ENCODE measurements at regions not wholly inside any gene's neighbourhood (a gene's known extent, or its start where the extent isn't known, plus 50 kb on each side); places are given as distances from the start of the nearest gene placed in this dataset.

DNA sequence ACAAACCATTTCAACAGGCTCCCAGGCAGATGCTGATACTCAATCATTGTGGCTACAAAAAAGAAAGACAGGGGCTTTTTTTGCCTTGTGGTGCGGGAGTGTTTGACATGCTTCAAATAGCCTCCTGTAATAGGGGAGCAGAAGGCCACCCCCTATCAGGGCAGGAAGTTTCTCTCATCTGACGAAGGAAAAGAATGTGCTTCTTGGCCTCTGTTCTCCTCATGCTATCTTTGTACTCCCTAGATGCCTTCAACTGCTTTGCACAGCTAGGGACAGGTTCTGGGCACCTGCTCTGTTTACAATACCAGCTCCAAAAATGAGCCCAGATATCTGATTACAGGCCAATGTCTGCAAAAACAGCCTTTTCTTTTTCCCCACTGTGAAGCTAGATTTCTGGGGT lies 391.1 kb downstream of the STIM2 start:
- no peak overlapping the region for H3K27ac Mint-ChIP-seq
- H3K27ac ChIP-seq (ENCODE audit: low read depth, low read length), result no peak overlapping the region
- H3K4me3 Mint-ChIP-seq, result no peak overlapping the region
- H3K9me3 ChIP-seq (ENCODE audit: low read length), result no peaks in the 10 kb centered on the region
- no peaks in the 10 kb centered on the region for H3K36me3 Mint-ChIP-seq
- DNase-seq, result no peak
- H3K4me1 Mint-ChIP-seq, result no peaks in the 10 kb centered on the region
- H3K9me3 Mint-ChIP-seq, result peaks cover 0 to 4% (median 1%) of the 10 kb centered on the region in 5 donors
- ChIA-PET CTCF (no interaction called here), POLR2A (no interaction called here)
- H3K36me3 ChIP-seq (ENCODE audit: insufficient read depth, low read length), result no peaks in the 10 kb centered on the region
- H3K27me3 ChIP-seq (ENCODE audit: insufficient read depth, low read length, poor library complexity, severe bottlenecking), result no peaks in the 10 kb centered on the region
- H3K4me1 ChIP-seq (ENCODE audit: insufficient read depth, low read length), result no peaks in the 10 kb centered on the region
- no peaks in the 10 kb centered on the region for H3K27me3 Mint-ChIP-seq
- no peak overlapping the region for H3K4me3 ChIP-seq (ENCODE audit: low read length)

DNA sequence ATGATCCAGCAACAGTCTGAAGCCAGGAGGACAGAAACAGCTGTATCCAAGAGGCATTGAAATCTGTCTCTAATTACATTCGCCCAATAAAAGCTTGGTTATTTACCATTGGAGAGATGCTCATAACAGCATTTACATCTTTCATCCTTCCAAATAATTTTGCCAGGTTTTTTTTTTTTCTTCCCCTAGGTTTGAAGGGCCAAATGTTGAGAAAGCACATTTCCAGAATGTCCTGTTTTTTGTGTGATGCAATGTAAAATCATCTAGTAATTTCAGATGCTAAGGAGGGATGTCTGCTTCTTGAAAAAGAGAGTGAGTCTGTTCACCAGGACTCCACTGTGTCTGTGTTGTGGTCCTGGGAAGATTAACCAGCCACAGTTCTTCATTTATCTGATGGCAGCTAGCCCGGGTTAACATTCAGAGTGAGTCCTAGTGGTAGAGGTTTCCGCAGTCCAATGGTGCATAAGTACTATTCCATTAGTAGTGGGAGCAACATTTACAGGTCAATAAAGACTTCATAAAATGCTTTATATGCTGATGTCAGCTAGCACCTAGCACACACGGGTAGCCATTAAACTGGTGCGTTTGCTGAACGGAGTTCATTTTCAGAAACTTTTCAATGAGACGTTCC lies 406.8 kb downstream of the STIM2 start:
- H3K36me3 Mint-ChIP-seq, result no peaks in the 10 kb centered on the region
- Histone ChIP-seq H3K27me3 (ENCODE audit: insufficient read depth, low read length, poor library complexity, severe bottlenecking) (no peaks in the 10 kb centered on the region), H3K36me3 (ENCODE audit: insufficient read depth, low read length) (no peaks in the 10 kb centered on the region), H3K9me3 (ENCODE audit: low read length) (no peaks in the 10 kb centered on the region), H3K27ac (ENCODE audit: low read depth, low read length) (no peak overlapping the region), H3K4me3 (ENCODE audit: low read length) (no peak overlapping the region), H3K4me1 (ENCODE audit: insufficient read depth, low read length) (no peaks in the 10 kb centered on the region)
- no peak overlapping the region for H3K4me3 Mint-ChIP-seq
- H3K4me1 Mint-ChIP-seq, result no peaks in the 10 kb centered on the region
- peaks cover 0 to 4% of the 10 kb centered on the region in 2 donors for H3K27me3 Mint-ChIP-seq
- no peak for DNase-seq
- CTCF ChIA-PET, result no interaction called here
- POLR2A ChIA-PET, result no interaction called here
- H3K27ac Mint-ChIP-seq, result no peak overlapping the region
- H3K9me3 Mint-ChIP-seq, result peaks cover 0 to 2% (median 0%) of the 10 kb centered on the region in 5 donors

DNA sequence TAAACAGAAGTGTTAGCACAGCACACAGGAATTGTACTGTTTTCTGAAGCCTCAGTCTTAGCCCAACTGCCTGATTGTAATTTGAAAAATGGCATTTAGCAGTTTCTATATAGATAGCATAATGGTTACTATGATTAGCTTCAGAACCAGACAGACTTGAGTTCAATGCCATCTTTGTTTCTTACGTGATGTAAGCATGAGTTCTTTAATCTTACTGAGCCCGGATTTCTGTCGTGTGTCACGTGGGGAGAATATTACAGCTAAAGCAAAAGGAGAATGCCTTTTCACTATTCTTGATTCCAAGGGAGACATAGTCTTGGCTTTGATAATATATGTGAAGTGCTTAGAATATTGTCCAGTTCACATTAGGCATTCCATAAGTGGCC lies 407.3 kb downstream of the STIM2 start:
- peaks cover 0 to 4% of the 10 kb centered on the region in 2 donors for H3K27me3 Mint-ChIP-seq
- no peak for DNase-seq
- no peak overlapping the region for H3K27ac Mint-ChIP-seq
- H3K36me3 Mint-ChIP-seq, result no peaks in the 10 kb centered on the region
- Histone ChIP-seq H3K9me3 (ENCODE audit: low read length) (no peaks in the 10 kb centered on the region), H3K4me3 (ENCODE audit: low read length) (no peak overlapping the region), H3K4me1 (ENCODE audit: insufficient read depth, low read length) (no peaks in the 10 kb centered on the region), H3K27ac (ENCODE audit: low read depth, low read length) (no peak overlapping the region), H3K27me3 (ENCODE audit: insufficient read depth, low read length, poor library complexity, severe bottlenecking) (no peaks in the 10 kb centered on the region), H3K36me3 (ENCODE audit: insufficient read depth, low read length) (no peaks in the 10 kb centered on the region)
- CTCF ChIA-PET, result no interaction called here
- peaks cover 0 to 2% (median 0%) of the 10 kb centered on the region in 5 donors for H3K9me3 Mint-ChIP-seq
- H3K4me1 Mint-ChIP-seq, result no peaks in the 10 kb centered on the region
- POLR2A ChIA-PET, result no interaction called here
- H3K4me3 Mint-ChIP-seq, result no peak overlapping the region

DNA sequence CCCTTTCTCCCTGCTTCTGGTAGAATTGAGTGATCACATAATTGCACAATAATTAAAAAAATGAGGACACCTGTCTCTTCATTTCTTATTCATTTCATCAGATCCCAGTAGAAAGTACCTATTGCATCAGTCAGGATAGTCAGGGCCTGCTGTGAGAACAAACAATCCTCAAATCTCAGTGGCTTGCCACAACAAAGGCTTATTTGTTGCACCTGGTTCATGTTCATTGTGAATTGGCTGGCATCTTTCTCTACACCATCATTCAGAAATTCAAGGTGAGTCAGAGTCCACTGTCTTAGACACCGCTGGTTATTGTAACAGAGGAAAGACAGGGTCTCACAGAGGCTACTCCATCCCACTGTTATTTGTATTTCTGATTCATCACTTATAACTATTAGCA lies 409.8 kb downstream of the STIM2 start:
- Mint-ChIP-seq H3K4me1 (no peaks in the 10 kb centered on the region), H3K36me3 (no peaks in the 10 kb centered on the region), H3K27ac (no peak overlapping the region), H3K27me3 (peaks cover 0 to 5% of the 10 kb centered on the region in 2 donors), H3K9me3 (no peaks in the 10 kb centered on the region), H3K4me3 (no peak overlapping the region)
- Histone ChIP-seq H3K27me3 (ENCODE audit: insufficient read depth, low read length, poor library complexity, severe bottlenecking) (no peaks in the 10 kb centered on the region), H3K36me3 (ENCODE audit: insufficient read depth, low read length) (no peaks in the 10 kb centered on the region), H3K9me3 (ENCODE audit: low read length) (no peaks in the 10 kb centered on the region), H3K4me1 (ENCODE audit: insufficient read depth, low read length) (no peaks in the 10 kb centered on the region), H3K27ac (ENCODE audit: low read depth, low read length) (no peak overlapping the region), H3K4me3 (ENCODE audit: low read length) (no peak overlapping the region)
- no peak for DNase-seq
- CTCF ChIA-PET, result no interaction called here
- POLR2A ChIA-PET, result no interaction called here

DNA sequence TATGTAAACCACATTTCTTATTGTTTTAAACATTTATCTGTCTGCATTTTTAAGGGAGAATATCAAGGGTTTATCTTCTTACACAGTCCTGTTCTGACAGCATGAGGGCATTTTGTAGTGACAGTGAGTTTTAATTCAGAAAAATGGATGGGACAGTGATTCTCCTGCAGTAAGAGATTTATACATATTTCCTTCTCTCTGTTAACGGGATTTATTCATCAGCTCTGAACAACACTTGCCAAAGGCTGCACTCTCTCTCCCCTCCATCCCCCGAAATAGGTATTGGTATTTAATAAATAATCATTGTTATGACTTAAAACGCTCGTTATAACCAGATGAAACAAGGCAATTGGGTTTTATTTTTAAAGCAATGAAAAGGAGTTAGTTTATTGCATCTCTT lies 410.9 kb downstream of the STIM2 start:
- H3K27ac Mint-ChIP-seq, result no peak overlapping the region
- Histone ChIP-seq H3K27ac (ENCODE audit: low read depth, low read length) (no peak overlapping the region), H3K27me3 (ENCODE audit: insufficient read depth, low read length, poor library complexity, severe bottlenecking) (no peaks in the 10 kb centered on the region), H3K4me3 (ENCODE audit: low read length) (no peak overlapping the region), H3K36me3 (ENCODE audit: insufficient read depth, low read length) (no peaks in the 10 kb centered on the region), H3K4me1 (ENCODE audit: insufficient read depth, low read length) (no peaks in the 10 kb centered on the region), H3K9me3 (ENCODE audit: low read length) (no peaks in the 10 kb centered on the region)
- POLR2A ChIA-PET, result no interaction called here
- H3K36me3 Mint-ChIP-seq, result no peaks in the 10 kb centered on the region
- H3K27me3 Mint-ChIP-seq, result peaks cover 0 to 5% of the 10 kb centered on the region in 2 donors
- no peak for DNase-seq
- no peaks in the 10 kb centered on the region for H3K4me1 Mint-ChIP-seq
- CTCF ChIA-PET, result no interaction called here
- no peaks in the 10 kb centered on the region for H3K9me3 Mint-ChIP-seq
- H3K4me3 Mint-ChIP-seq, result no peak overlapping the region

DNA sequence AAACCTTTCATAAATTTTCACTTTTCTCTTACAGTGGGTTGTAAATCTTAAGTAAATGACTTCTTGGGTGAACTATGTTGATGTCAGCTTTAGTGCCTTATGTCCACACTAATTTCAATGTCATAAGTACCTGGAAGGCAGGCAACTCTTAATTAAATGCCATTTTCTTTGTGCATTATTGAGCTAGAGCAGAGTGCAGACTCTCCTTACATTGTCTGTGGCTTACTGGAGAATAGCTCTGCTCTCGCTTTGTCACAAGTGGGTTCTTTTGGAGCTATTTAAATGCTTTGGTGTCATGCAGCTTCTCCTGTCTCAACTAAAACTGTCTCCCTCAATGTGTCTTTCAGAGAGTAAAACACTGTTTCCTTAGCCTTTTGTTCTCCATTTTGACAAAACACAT lies 411.6 kb downstream of the STIM2 start:
- Mint-ChIP-seq H3K4me3 (no peak overlapping the region), H3K9me3 (no peaks in the 10 kb centered on the region), H3K27me3 (peaks cover 0 to 5% of the 10 kb centered on the region in 2 donors), H3K27ac (no peak overlapping the region), H3K4me1 (no peaks in the 10 kb centered on the region), H3K36me3 (no peaks in the 10 kb centered on the region)
- no peaks in the 10 kb centered on the region for H3K4me1 ChIP-seq (ENCODE audit: insufficient read depth, low read length)
- H3K4me3 ChIP-seq (ENCODE audit: low read length), result no peak overlapping the region
- CTCF ChIA-PET, result no interaction called here
- no peaks in the 10 kb centered on the region for H3K27me3 ChIP-seq (ENCODE audit: insufficient read depth, low read length, poor library complexity, severe bottlenecking)
- no peaks in the 10 kb centered on the region for H3K36me3 ChIP-seq (ENCODE audit: insufficient read depth, low read length)
- DNase-seq, result no peak
- POLR2A ChIA-PET, result no interaction called here
- H3K27ac ChIP-seq (ENCODE audit: low read depth, low read length), result no peak overlapping the region
- H3K9me3 ChIP-seq (ENCODE audit: low read length), result no peaks in the 10 kb centered on the region

DNA sequence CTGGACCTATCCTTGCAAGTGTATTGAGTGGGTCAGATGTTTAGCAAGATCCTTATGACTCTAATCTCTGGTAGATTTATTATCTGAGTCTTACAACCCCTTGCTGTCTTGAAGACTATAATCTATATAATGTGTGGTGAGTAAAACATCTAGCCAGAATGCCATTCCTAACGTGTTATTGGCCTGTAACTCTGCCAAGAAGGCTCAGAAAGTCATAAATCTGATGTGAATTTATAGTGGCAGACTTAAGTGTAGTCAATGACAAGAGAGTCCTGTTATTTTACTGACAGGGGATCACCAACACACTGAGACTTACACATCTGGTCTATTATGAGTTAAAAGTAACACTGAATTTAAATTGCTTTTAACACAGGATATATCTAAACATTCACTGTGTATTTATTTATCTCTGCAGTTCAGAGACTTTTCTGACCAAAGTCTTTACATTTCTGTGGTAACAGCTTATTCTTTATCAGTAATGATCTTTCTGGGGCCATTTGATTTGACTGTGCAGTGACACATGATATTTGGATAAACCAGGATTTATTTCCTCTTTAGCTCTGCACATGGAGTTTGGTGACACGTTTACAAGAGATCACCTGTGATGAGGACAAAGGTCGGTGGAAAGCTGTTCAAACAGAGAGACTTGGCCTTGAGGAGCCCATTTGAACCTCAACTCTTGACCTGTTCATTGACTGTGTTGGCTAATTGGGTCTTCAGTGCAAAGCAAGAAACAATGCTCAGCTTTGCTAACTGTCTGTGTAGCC lies 415.8 kb downstream of the STIM2 start:
- DNase-seq, result no peak
- Mint-ChIP-seq H3K27me3 (peaks cover 0 to 1% of the 10 kb centered on the region in 2 donors), H3K9me3 (peaks cover 0 to 4% (median 0%) of the 10 kb centered on the region in 5 donors), H3K36me3 (no peaks in the 10 kb centered on the region), H3K4me3 (no peak overlapping the region), H3K4me1 (no peaks in the 10 kb centered on the region), H3K27ac (no peak overlapping the region)
- Histone ChIP-seq H3K36me3 (ENCODE audit: insufficient read depth, low read length) (no peaks in the 10 kb centered on the region), H3K27ac (ENCODE audit: low read depth, low read length) (no peak overlapping the region), H3K27me3 (ENCODE audit: insufficient read depth, low read length, poor library complexity, severe bottlenecking) (no peaks in the 10 kb centered on the region), H3K9me3 (ENCODE audit: low read length) (no peaks in the 10 kb centered on the region), H3K4me1 (ENCODE audit: insufficient read depth, low read length) (no peaks in the 10 kb centered on the region), H3K4me3 (ENCODE audit: low read length) (no peak overlapping the region)
- ChIA-PET CTCF (no interaction called here), POLR2A (no interaction called here)

DNA sequence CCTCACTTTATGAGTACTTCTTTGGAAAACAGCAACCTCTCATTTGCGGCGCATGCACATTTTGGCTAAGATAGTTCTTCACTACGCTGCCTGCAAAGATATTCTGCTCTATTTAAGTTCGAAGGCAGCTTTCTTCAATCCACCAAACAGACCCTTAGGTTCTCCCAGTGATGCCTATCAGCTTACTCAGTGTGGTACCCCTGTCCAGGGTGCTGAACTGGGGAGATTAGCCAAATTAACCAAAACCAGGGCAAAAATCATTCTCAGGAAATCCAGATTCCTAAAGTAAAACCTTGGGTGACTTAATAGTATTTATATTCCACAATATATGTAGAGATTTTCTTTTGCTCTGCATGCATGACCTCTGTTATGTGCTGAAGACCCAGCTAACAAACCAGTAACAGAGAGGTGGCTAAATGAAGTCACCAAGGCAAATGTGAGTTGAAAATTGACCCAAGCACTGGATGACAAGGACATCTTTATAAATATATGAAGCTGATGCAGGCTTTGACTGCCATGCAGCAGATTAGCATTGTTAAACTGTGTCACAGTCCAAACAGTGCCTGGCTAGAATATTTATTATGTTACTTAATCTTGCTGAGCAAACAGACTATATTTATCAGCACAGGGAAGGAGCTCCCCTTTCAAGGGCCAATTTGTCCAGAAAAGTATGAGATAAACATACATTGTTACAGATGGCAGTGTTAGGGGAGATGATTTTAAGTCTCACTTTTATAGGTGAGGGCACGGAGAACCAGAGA lies 418.2 kb downstream of the STIM2 start:
- DNase-seq, result no peak
- H3K4me1 ChIP-seq (ENCODE audit: insufficient read depth, low read length), result no peaks in the 10 kb centered on the region
- Mint-ChIP-seq H3K4me1 (no peaks in the 10 kb centered on the region), H3K4me3 (no peak overlapping the region), H3K36me3 (no peaks in the 10 kb centered on the region), H3K27ac (no peak overlapping the region), H3K9me3 (peaks cover 0 to 4% (median 0%) of the 10 kb centered on the region in 5 donors), H3K27me3 (no peaks in the 10 kb centered on the region)
- H3K9me3 ChIP-seq (ENCODE audit: low read length), result no peaks in the 10 kb centered on the region
- no peaks in the 10 kb centered on the region for H3K36me3 ChIP-seq (ENCODE audit: insufficient read depth, low read length)
- ChIA-PET CTCF (interaction anchor here (0.6 kb wide), 1 partner anchor 1002 kb away, joined by 3 read pairs; no protein-coding TSS in a partner anchor), POLR2A (no interaction called here)
- H3K4me3 ChIP-seq (ENCODE audit: low read length), result no peak overlapping the region
- H3K27me3 ChIP-seq (ENCODE audit: insufficient read depth, low read length, poor library complexity, severe bottlenecking), result no peaks in the 10 kb centered on the region
- H3K27ac ChIP-seq (ENCODE audit: low read depth, low read length), result no peak overlapping the region
